H4 (cell line): ENCODE measurements at regions not wholly inside any gene's neighbourhood (a gene's known extent, or its start where the extent isn't known, plus 50 kb on each side); places are given as distances from the start of the nearest gene placed in this dataset.

Source experiments
- DNase-seq: peaks from one replicate; pipeline ENCODE4 v3.0.0-alpha.2; 2015; ENCODE audit warnings: low spot score

GRCh38 chr7:153835712-153836265, 216.4 kb upstream of the DPP6 start:
- DNase-seq: no peak

GRCh38 chr7:153838591-153838990, 213.6 kb upstream of the DPP6 start:
- DNase-seq: no peak

- no peak for DNase-seq
These were observed 211.3 kb upstream of the DPP6 start for GRCh38 chr7:153840861-153841260.

DNA sequence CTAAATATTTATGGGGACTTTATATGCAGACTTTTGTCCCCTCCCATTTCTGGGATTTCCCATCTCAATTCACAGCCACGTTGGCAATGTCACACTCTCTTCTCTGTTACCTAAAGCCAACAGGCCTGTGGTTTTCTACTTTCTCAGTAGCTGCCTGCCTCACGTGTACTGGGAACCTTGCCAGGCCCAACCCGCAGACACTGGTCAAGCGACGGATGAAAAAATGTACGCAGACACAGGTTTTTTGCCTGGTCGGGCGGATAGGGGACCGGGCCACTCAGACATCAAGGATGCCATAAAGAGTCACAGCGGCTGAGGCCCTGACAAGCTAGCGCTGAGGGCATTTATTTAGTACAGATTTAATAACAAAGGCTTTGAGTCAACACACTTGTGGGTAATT, 204.4 kb upstream of the DPP6 start:
- no peak for DNase-seq

DNA sequence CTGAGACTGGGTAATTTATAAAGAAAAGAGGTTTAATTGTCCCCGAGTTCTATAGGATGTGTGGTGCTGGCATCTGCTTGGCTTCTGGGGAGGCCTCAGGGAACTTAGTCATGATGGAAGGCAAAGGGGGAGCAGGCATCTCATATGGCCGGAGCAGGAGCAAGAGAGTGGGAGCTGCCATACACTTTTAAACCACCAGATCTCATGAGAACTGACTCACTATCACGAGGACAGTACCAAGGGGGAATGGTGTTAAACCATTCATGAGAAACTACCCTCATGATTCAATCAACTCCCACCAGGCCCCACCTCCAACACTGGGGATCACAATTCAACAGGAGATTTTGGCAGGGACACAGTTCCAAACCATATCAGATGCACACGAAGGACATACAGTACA, 199.9 kb upstream of the DPP6 start:
- DNase-seq: no peak

DNA sequence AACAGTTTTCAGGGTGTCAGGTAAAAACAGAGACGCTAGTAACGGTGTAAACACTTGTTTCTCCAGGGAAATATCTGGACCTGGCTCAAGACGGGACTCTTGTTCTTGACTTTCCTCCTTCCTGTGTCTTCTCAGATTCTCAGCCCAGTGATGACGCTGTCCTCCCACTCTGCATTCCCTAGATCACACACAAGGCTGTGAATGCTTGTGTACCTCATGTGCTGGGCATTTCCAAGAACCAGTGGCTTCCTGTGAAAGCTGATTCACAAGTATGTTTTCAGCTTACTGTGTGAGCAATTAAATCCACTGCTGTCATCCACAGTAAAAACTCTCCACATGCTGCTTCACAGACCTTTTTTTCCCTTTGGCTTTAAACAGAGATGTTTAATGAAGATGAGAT, 193.8 kb upstream of the DPP6 start:
- no peak for DNase-seq

DNA sequence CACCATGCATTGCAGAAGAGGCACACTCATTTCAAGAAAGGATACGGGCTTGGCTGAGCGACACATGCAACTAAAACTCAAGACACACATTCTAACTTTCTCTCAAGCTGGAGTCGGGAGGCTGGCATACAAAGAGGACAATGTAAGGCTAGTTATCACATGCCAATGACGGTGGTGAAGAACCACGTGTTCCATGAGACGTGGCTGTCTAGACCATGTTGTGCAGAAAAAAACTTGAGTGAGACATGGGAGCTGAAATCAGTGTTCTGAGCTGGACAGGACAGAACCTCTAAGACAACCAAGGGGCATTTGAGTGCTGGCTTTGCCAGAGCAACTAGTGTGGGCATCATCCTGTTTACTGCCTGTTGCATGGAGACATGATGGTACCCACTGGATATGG, 193.0 kb upstream of the DPP6 start:
- DNase-seq: no peak

DNA sequence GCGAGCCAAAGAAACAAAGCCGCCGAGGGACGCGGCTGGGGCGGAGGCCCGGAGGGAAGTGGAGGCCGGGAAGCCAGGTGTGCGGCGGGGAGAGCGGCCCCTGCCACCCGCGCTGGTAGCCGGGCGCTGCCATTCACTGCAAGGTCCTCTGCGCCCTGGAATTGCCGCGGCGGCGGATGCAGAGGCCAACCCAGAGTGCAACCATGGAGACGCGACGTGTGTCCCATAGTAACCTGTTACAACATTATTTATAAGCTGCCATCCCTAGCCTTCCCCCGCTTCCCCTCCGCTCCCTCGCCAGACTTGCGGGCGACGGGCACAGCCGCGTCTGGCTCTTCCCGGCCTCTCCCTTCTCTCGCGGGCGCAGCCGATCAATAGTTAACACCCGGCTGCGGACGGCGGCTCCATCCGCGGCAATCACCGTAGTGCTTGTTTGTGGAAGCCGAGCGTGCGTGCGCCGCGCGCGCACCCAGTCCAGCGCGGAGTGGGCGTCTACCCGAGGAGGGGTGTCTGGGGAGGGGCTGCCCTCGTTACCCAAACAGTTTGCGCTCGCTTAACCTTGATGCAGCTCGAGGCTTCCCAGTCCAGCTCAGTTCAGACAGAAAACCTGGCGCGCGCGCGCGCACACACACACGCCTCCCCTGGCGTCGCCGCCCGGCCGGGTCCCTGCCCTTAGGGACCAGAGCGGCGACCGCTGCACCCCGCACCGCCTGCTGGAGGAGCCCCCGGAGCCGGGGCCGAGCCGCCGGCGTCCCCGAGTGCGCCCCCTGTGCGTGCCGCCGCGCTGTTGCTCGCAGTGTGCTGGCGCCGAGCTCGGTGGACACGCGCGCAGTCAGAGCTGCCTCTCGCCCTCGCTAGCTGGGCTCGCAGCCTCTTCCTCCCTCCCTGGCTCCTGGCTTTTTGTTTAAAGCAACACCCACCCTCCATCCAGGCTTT, 165.4 kb upstream of the DPP6 start:
- DNase-seq: no peak

GRCh38 chr7:153887749-153888569, 164.2 kb upstream of the DPP6 start:
- DNase-seq: no peak

- DNase-seq: no peak
These were observed 160.2 kb upstream of the DPP6 start for GRCh38 chr7:153891990-153892389.

DNA sequence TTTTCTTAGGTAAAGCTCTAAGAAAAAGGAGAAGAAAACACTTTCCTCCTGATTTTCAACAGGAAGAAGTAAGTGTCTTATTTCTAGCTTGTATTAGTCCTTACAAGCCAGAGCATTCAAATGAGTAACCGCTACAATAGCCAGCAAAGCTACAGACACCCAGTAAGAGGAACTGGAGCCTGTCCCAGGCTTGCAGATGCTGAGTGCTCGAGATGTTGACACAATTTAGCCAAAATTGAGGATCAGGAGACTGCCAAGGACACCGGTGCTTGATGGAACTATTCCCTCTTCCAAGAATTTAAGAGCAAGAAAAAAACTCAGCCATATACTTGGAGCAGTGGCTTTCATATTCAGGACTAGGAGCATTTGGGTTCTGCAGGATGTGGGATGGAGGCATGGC, 149.3 kb upstream of the DPP6 start:
- no peak for DNase-seq

GRCh38 chr7:153912211-153912610, 140.0 kb upstream of the DPP6 start:
- no peak for DNase-seq

DNA sequence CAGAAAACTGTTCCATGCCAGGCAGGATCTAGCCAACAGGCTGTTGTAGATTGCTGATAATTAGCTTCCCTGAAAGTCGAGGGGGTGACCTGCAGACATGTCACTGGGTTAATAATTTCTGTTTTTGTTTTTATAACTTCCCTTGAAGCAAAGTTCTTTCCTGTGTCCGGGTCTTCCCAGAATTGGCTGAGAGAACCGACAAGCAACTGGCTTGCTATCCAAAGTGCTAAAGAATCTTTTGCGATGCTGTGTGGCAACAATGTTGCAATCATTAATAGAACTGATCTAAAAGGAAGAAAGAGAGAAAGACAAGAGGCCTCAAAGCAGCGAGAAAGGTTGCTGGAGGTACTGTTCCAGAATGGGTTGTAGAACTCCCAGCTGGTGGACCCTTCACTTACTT, 132.1 kb upstream of the DPP6 start:
- DNase-seq: no peak

GRCh38 chr7:153920897-153921296, 131.3 kb upstream of the DPP6 start:
- no peak for DNase-seq

DNA sequence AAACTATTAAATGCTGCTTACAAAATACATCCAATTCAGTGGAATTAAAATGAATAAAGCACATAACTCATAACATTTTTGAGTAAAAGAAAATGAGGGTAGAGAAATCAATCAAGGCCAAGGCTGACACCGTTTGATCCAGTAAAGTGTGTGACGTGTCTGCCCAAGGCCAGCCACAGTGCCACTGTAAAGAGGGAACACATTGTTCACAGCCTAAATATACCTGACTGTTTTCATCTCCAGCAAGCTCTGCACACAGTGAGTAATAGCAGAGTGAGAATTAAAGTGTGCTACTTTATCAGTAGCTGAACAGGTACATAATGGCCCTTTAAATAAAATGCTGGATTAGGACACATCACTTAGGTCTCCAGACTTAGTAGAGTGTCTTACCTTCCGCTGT, 130.8 kb upstream of the DPP6 start:
- no peak for DNase-seq

GRCh38 chr7:153930696-153931095, 121.5 kb upstream of the DPP6 start:
- no peak for DNase-seq

GRCh38 chr7:153934048-153934447, 118.2 kb upstream of the DPP6 start:
- DNase-seq: no peak

DNA sequence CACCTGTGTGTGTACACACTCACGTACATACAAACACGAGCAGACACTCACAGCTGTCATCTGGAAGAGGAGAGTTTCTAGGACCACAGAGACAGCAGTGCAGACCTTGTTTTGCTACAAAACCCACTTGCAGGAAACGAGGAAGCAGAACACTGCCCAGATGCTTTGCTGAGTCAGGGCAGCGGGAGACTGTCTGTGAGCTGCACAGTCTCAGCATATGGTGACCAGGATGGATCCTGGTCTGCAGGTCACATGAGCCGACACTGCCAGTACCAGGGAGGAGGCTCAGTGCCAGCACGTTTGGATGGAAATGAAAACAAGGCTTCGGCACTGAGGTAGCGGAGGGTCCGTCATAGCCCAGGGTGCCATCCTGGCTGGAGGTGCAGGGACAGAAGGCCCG, 117.6 kb upstream of the DPP6 start:
- DNase-seq: no peak

- no peak for DNase-seq
These were observed 117.1 kb upstream of the DPP6 start for GRCh38 chr7:153935095-153935494.

DNA sequence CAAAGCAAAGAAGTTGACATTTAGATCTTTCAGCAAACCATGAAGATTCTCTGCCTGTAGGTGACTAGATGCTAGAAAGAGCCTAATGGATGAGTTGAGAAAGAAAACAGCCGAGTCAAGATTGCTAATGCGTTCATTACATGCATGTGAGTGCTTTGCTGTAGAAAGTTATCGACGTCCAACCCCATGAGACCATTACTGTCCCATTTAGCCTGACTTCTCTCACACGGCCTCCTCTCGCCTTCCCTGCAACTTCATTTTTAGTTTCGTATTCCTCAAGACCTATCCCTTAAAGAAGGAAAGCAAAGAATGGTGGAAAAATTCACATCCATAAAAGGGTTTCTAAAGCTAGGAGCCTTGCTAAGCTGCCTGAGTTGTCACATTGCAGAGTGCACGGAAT, 113.7 kb upstream of the DPP6 start:
- DNase-seq: no peak

DNA sequence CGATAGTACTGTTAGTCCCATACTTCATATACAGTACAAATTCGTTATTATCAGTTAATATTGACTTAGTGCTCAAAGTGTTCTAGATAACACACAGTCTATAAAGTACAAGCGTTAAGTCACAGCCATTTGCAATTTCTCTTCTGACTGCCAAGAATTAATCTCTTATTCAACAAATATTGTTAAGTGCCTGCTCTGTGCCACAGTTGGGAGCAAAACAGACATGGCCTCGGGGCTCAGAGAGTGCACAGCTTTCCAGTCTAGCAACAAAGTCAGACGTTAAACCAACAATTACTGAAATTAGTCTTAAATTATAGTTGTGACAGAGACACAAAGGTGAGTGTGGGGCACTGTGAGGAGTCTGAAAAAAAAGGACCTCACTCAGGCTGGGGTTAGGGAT, 113.0 kb upstream of the DPP6 start:
- no peak for DNase-seq

GRCh38 chr7:153939654-153940053, 112.5 kb upstream of the DPP6 start:
- DNase-seq: no peak

GRCh38 chr7:153941061-153941460, 111.1 kb upstream of the DPP6 start:
- DNase-seq: no peak
